ENCODE measurements at regions not wholly inside any gene's neighbourhood (a gene's known extent, or its start where the extent isn't known, plus 50 kb on each side); places are given as distances from the start of the nearest gene placed in this dataset.

DNA sequence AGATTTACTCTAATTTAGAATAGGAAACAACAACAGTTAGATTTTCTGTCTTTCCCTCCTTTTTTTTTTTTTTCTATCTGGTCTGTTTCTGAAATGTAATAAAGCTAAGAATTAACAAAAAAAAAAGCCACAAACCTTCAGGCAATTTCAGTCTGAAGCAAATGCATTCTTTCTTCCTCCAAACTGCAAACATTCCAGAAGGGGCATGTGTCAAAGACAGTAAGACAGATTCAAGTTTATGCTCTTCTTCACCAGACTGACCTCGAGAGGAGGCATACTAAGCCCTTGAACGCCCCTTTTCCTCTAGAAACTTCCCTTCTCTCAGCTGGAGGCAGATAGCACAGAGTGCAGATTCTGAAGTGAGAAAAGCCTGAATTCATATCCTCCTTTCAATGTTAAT lies 654.6 kb upstream of the LMCD1 start:
- H3K9me3 Mint-ChIP-seq, result peaks cover 3% of the 10 kb centered on the region
- peaks cover 13% of the 10 kb centered on the region for H3K4me1 Mint-ChIP-seq
- TF ChIP-seq, protein P1, sequence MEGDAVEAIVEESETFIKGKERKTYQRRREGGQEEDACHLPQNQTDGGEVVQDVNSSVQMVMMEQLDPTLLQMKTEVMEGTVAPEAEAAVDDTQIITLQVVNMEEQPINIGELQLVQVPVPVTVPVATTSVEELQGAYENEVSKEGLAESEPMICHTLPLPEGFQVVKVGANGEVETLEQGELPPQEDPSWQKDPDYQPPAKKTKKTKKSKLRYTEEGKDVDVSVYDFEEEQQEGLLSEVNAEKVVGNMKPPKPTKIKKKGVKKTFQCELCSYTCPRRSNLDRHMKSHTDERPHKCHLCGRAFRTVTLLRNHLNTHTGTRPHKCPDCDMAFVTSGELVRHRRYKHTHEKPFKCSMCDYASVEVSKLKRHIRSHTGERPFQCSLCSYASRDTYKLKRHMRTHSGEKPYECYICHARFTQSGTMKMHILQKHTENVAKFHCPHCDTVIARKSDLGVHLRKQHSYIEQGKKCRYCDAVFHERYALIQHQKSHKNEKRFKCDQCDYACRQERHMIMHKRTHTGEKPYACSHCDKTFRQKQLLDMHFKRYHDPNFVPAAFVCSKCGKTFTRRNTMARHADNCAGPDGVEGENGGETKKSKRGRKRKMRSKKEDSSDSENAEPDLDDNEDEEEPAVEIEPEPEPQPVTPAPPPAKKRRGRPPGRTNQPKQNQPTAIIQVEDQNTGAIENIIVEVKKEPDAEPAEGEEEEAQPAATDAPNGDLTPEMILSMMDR (IDR thresholded peaks at IDR 0.05; ENCODE audit: unreplicated experiment), result no peak
- H3K27ac Mint-ChIP-seq, result no peak overlapping the region
- DNase-seq (ENCODE audit: low spot score in 2 of 2, unreplicated experiment in 2 of 2), result no peak
- no peaks in the 10 kb centered on the region for H3K27me3 Mint-ChIP-seq (ENCODE audit: low read depth)
- no peak overlapping the region for H3K4me3 Mint-ChIP-seq
- H3K36me3 Mint-ChIP-seq, result no peaks in the 10 kb centered on the region

DNA sequence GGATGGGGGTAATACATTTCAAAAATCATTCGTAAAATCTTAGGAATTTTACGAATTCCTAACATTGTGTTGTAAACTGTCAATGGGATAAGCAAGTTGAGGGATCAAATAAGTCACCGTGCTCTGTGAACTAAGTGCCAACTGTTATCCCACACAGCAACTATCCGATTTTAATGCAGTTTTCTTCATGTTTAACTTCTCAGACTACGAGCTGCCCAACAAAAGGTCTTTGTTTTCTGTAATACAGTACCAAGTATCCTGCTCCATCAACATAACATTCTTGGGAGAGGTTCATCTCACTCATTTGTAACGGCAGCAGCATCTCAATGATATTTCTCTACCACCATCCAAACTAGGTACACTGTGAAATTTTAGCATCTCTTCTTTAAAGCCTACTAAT lies 654.1 kb upstream of the LMCD1 start:
- Mint-ChIP-seq H3K9me3 (peaks cover 3% of the 10 kb centered on the region), H3K4me1 (peaks cover 13% of the 10 kb centered on the region), H3K36me3 (no peaks in the 10 kb centered on the region), H3K27ac (no peak overlapping the region), H3K27me3 (ENCODE audit: low read depth) (no peaks in the 10 kb centered on the region), H3K4me3 (no peak overlapping the region)
- no peak for DNase-seq (ENCODE audit: low spot score in 2 of 2, unreplicated experiment in 2 of 2)
- TF ChIP-seq, protein P1 (IDR thresholded peaks at IDR 0.05; ENCODE audit: unreplicated experiment), result no peak

DNA sequence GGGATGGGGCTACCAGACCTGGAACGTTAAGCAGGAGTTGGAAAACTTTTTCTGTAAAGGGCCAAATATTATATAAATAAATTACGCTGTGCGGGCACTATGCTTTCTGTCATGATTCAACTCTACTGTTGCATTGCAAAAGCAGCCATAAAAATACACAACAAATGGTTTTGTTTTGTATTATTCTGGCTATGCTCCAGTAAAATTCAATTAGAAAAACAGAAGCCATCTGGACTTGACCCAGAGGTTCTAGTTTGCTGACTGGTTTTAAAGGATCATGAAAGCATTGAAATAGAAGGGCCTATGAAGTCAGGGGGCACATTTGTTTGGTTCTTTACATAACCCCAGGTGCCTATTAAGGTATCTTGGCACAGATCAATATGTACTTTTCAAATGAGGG lies 647.4 kb upstream of the LMCD1 start:
- Mint-ChIP-seq H3K27ac (no peak overlapping the region), H3K4me1 (no peaks in the 10 kb centered on the region), H3K4me3 (no peak overlapping the region), H3K36me3 (no peaks in the 10 kb centered on the region), H3K27me3 (ENCODE audit: low read depth) (peaks cover 2% of the 10 kb centered on the region), H3K9me3 (no peaks in the 10 kb centered on the region)
- DNase-seq (ENCODE audit: low spot score in 2 of 2, unreplicated experiment in 2 of 2), result no peak
- TF ChIP-seq, protein P1 (IDR thresholded peaks at IDR 0.05; ENCODE audit: unreplicated experiment), result no peak

DNA sequence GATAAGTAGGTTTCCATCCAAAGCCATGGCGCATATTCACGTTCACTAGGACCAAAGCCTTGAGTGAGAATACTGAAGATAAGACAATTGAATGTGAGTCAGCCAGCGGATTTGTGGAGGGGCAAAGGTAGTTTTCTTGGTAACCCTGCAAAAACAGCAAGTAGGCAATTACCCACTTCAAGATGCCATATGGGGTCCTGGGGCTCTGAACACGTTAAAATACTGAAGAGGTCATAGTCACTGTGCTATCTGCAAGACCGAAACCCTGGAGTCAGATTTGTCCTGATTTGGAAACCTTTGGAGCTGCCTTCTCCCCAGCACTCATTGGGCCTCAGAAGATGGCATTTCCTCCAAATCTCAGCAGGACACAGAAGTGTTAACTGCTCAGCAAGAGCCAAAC lies 646.9 kb upstream of the LMCD1 start:
- H3K4me1 Mint-ChIP-seq, result no peaks in the 10 kb centered on the region
- H3K27ac Mint-ChIP-seq, result no peak overlapping the region
- DNase-seq (ENCODE audit: low spot score in 2 of 2, unreplicated experiment in 2 of 2), result no peak
- no peaks in the 10 kb centered on the region for H3K9me3 Mint-ChIP-seq
- peaks cover 2% of the 10 kb centered on the region for H3K27me3 Mint-ChIP-seq (ENCODE audit: low read depth)
- TF ChIP-seq, protein P1 (IDR thresholded peaks at IDR 0.05; ENCODE audit: unreplicated experiment), result no peak
- H3K4me3 Mint-ChIP-seq, result no peak overlapping the region
- no peaks in the 10 kb centered on the region for H3K36me3 Mint-ChIP-seq

DNA sequence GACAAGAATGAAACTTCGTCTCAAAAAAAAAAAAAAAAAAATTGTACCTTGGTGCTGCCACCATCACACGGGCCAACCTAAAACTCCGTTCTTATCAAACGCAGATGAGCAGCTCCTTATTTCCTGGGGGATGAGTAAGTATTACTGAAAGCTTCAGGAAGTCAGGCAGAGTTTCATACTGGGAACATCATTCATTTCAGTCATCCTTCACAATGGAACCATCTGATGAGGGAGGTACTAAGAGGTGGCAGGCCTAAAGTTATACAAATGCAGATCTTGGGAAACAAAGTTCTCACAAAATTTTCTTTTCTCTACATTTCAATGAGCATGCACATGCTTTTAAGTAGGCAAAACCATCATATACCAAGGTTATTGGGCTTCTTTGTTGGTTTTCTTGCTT lies 636.0 kb upstream of the LMCD1 start:
- Mint-ChIP-seq H3K36me3 (no peaks in the 10 kb centered on the region), H3K9me3 (peaks cover 9% of the 10 kb centered on the region), H3K27ac (no peak overlapping the region), H3K4me3 (no peak overlapping the region), H3K4me1 (peaks cover 1% of the 10 kb centered on the region), H3K27me3 (ENCODE audit: low read depth) (no peaks in the 10 kb centered on the region)
- no peak for DNase-seq (ENCODE audit: low spot score in 2 of 2, unreplicated experiment in 2 of 2)
- TF ChIP-seq, protein P1 (IDR thresholded peaks at IDR 0.05; ENCODE audit: unreplicated experiment), result no peak

DNA sequence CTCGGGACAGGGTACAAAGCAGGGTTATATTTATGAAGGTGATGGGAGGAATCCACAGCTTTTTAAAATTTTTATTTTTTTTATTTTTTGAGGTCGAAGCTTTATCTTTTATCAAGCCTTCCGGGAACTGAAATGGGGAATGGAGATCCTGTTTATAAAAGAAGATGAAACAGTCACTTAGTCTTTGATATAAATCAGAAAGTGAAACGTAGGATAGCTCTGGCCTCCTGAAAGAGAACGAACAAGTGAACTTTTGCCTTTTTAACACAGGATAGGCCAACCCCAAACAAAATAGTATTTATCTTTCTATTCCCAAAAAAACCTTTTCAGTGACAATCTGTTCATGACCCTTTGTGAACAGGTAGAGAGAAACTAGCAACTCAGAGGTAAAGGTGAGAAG lies 634.0 kb upstream of the LMCD1 start:
- H3K4me3 Mint-ChIP-seq, result no peak overlapping the region
- H3K36me3 Mint-ChIP-seq, result no peaks in the 10 kb centered on the region
- peaks cover 9% of the 10 kb centered on the region for H3K9me3 Mint-ChIP-seq
- H3K27me3 Mint-ChIP-seq (ENCODE audit: low read depth), result no peaks in the 10 kb centered on the region
- no peak overlapping the region for H3K27ac Mint-ChIP-seq
- DNase-seq (ENCODE audit: low spot score in 2 of 2, unreplicated experiment in 2 of 2), result no peak
- H3K4me1 Mint-ChIP-seq, result peaks cover 8% of the 10 kb centered on the region
- TF ChIP-seq, protein P1 (IDR thresholded peaks at IDR 0.05; ENCODE audit: unreplicated experiment), result no peak

Measured in mesothelial cell of epicardium (in vitro differentiated cells).